ENCODE measurements at regions not wholly inside any gene's neighbourhood (a gene's known extent, or its start where the extent isn't known, plus 50 kb on each side); places are given as distances from the start of the nearest gene placed in this dataset.
"Not testable (repeated sequence)": the region's sequence is repeated elsewhere in the genome, so short reads cannot be mapped to it uniquely, and the experiment has no call there.

DNA sequence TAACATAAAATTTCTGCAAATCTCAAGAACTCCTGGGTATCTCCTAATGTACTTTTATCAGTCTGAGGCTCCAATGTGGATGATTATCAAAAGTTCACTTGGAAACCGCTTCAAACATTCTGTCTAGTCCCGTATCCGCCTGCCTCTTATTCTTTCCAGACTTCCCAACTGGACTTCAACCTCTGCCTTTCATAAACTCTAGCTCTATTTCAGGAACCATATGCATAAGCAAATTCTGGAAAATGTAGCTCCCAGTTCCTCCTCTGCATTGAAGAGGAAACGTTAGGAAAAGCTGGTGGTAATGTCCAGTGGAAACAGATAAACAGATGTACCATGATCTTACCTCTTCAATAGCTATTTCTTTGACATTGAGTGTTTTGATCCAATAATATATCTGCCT, 285.0 kb downstream of the KCNJ2 start:
- DNase-seq = no peak

DNA sequence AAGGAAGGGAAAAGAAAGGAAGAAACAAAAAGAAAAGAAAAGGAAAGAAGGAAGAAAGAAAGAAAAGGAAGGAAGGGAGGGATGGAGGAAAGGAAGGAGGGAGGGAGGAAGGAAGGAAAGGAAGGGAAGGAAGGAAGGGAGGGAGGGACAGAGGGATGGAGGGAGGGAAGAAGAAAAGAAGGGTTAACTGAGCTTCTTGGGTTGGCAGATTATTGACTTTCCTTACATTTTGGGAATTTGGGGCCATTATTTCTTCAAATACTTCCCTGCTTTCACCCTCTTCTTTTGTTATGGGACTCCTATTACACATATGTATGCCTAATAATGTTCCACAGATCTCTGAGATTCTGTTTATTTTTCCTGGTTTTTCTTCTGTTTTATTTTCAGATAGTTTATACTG, 285.6 kb downstream of the KCNJ2 start:
- DNase-seq = no peak

DNA sequence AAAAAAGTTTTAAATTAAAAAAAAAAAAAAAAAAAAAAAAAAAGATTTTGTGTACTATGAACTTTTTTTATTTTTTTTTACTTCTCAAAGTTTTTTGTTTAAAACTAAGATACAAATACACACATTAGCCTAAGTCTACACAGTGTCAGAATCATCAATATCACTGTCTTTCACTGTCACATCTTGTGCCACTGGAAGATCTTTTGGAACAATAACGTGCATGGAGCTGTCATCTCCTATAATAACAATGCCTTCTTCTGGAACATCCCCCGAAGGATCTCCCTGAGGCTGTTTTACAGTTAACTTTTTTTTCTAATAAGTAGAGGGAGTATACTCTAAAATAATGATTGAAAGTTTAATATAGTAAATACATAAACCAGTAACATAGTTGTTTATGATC, 295.7 kb downstream of the KCNJ2 start:
- DNase-seq = no peak

DNA sequence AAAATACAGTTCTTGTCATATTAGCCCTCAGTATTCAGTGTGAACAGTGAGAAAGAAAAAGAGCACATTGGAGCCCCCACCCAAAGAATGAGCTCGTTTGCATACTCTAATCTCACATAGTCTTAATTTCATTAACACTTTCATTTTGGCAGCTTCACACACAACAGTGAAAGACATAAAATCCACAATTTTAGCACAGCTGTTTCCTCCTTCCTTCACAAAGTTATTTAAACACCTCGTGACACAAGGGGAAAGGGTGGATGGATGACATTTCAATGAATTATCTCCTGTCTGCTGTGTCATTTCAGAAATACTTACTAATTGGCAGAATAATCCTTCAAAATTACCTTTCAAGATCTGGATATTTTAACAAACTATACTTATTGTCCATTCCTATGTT, 299.3 kb downstream of the KCNJ2 start:
- DNase-seq = no peak

DNA sequence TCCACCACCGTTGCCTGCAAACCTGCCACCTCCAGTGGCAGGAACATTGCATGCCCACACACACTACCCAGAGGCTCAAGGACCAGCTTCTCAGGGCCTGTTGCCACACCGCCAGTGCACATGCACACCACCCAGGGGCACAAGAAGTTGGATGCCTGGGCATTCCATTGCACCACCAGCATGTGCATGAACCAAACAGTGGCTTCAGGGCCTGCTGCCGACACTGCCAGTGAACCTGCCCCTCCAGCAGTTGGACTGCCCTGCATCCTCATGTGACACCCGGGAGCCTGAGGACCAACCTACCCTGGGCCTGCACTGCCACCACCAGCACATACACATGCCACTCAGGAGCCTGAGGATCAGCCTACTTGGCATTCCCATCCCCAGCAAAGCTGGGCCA, 303.7 kb downstream of the KCNJ2 start:
- no peak for DNase-seq

DNA sequence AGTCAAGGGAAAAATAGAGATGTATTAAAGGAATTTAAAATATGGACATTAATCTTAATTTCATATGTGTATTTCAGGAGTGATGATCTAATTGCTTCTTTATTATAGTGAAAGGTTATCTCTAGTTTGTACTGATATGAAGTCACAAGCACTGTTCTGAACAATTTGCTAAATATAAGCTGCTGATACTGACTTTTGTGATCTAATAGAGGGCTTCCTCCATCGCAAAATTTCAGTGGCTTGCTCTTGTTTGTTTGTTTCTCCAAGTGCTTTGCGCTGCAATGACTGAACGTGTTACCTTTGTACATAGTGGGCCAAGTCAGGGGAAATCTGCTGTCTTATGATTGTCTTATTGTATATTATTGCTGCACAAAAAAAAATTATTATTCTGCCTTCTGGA, 307.0 kb downstream of the KCNJ2 start:
- DNase-seq = no peak

DNA sequence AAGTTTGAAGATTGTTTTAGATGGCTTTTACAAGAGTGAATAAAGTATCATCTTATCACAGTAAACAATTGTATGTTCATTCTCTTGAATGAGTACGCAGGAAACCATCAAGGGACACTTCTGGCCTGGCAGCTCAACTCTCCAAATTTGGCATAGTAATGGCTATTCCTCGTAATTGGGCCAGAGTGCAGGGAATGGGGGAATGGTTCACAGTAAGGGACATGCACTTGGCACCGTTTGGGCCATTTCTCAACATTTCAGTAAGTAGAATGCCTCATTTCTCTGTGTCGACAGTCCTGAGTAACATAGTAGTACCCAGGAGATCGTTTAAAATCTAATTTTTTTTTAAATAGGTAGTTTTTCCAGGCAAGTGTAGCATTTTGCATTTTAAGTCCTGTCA, 309.6 kb downstream of the KCNJ2 start:
- DNase-seq = no peak

DNA sequence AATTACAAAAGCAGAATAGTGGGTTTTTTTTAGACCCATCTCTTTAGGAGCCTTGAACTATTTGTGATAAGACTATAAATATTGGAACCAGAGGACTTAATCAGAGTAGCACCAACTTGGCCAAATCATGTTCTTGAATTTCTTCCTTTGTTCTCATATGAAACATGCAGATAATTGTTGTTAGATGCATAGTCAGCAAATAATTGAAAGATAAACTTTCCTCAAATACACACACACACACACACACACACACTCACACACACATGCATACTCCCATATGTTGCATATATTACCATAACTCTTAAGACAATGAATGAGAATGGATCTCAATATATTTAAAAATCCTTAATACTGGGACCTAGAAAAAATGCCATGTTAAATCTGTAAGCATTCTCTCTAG, 310.4 kb downstream of the KCNJ2 start:
- no peak for DNase-seq

DNA sequence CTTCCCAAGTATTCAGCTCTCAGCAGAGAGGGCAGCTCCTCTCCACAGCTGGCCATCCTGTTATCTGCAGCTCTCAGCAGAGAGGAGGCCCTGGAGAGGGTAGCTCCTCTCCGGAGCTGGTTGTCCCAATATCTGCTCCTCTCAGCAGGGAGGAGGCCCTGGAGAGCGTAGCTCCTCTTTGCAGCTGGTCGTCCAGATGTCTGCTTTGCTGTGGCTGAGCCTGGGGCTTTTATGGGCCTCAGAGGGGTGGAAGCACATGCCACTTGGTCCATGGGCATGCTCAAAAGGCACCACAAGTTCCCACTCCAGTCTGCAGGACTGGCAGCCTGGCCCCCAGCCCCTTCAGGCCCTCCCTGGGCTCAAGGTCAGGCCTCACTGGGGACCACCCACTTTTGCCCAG, 314.3 kb downstream of the KCNJ2 start:
- no peak for DNase-seq

- no peak for DNase-seq
Measured at GRCh38 chr17:70484050-70484449, 314.7 kb downstream of the KCNJ2 start.

GRCh38 chr17:70484496-70484895, 315.2 kb downstream of the KCNJ2 start:
- DNase-seq = no peak

GRCh38 chr17:70492368-70492767, 323.0 kb downstream of the KCNJ2 start:
- peak in 1 of 2 donors; percentile 48 for DNase-seq

- no peak for DNase-seq
Measured at GRCh38 chr17:70493277-70493874, 324.0 kb downstream of the KCNJ2 start.

DNA sequence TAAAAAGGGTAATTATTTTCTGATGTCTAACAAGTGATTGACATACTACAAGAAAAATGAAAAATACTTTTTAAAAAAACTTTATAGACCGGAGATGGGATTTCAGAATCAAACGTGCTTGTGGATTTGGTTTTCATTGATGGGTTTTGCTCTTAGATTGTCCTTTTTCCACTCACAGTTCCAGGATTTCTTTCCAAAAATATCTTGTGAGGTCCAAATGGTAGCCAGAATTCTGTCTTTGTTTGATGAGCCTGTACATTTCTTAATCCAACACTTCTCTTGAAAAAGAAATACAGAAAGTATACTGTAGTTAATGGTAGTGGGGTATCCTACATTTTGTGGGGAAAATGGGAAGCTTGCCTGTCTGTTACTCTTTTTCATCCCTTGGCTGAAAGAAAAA, 329.3 kb downstream of the KCNJ2 start:
- DNase-seq = no peak

- peak in 1 of 2 donors; percentile 20 for DNase-seq
Measured at GRCh38 chr17:70499067-70499786, 329.9 kb downstream of the KCNJ2 start.

- DNase-seq = no peak
Measured at GRCh38 chr17:70503449-70503848, 334.1 kb downstream of the KCNJ2 start.

DNA sequence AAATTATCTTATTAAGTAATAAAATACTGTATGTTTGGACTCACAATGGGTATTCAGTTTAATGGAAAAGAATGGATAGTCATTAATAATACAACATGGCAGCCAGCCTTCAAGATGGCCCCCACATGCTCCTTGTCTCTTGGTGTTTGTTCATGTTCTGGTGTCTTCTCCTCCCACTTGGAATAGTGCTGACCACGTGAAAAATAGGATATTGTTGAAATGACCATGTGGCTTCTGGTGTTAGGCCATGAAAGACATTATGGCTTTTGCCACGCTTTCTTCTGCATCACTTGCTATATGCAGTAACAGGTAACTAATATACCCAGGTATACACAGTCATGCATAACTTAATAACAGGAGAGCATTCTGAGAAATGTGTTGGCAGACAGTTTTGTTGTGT, 341.0 kb downstream of the KCNJ2 start:
- DNase-seq = no peak

DNA sequence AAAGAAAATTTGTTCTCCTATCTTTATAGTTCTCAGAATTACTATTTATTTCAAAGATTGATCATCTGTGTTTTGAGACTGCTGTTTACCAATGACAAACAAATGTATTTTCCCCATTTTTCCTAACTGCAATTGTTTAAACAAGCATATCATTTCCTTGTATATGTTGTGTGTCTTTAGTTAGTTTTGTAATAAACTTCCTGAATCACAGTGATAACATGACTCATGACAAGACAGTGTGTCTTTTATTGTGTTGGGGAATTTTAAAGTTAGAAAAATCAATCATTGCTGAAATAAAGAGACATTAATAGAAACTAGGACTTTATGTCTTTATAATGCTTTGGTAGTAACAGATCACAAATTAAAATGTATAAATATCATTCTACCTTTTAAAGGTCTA, 348.5 kb downstream of the KCNJ2 start:
- DNase-seq = no peak

DNA sequence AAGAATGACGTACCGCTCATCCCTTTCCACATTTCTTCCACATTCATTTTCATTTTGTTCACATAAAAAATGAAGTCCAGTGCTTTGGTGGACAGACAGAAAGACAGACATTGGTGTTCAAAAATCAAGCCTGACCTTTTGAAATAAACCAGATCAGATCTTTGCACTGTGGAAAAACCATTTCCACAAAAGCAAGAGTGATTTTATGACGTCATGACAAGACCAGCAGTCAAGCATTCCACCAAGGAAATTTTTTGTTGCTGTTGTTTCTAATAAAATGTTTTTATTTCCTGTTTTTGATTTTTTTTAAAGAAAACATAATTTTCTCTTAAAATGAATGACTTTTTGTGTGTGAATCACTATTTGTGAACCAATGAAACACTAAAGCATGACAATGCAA, 350.0 kb downstream of the KCNJ2 start:
- DNase-seq = no peak

DNA sequence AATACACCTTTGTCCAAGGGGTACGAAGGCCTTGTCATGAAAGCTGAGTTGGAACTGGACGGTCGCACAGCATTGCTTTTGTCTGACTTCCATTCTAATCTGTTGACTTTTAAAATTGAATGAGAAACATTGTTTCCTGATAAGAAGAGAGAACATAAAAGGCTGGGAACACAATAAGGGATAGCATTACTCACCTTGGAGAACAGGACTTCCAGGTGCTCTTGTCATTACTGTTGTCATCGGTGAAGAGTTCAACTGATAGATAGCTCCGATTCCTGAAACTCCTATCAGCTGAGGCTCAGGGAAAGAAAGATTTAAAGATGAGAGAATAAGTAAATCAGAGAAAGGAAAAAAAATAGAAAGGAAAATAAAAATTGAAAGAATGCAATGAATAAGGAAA, 351.1 kb downstream of the KCNJ2 start:
- no peak for DNase-seq

DNA sequence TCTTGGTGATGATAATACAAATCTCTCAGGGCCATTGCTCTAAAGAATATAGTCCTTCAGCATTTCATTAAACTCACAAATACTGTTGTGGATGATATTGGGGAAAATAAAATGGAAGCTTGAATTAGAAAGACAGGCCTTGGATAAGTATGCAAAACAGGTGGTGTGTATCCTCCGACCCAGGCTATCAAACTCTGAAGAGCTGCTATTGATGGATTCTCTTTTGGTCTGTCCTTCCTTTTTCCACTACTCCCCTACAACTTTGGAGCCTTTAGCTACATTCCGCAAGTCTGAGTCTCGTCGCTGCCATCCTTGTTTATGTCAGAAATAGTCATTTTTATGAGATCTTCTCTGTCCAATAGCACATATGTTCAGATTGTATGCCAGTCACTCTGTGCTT, 351.6 kb downstream of the KCNJ2 start:
- DNase-seq = no peak

DNA sequence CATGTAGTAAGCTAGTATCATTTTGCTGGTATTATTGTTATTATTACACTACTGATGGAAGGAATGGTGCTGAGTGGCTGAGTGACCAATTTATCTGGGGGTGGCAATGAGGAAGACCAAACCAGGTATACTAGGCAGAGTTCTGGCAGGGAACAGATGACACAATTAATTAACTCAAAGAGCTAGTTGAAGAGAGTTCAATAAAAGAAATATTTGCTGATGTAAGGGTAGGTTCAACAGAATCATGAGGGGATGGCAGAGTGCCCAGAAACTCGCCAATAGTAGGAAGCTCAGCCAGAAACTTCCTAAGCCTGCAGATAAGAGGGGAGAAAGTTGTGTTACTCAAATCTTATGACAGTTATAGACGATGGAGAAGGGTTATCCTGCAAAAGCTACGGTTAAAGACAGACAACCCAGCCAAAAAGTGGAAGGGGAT, 352.5 kb downstream of the KCNJ2 start:
- no peak for DNase-seq

DNA sequence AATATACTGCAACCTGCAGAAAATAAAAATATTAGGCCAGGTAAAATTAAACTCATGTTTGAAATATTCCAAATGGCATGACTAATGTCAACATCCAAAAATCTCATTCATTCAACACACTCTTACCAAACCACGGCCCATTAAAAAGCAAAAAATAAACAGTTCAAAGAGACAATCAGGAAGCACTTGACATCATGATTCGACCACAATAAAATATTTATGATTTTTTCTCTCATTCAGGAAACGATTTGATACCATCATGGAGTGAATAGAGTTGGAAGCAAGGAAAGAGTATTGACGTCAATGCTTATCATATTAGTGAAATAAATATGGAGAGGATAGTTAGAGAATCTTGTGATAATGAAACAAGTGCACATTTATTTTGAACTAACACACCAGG, 354.1 kb downstream of the KCNJ2 start:
- DNase-seq = no peak

DNA sequence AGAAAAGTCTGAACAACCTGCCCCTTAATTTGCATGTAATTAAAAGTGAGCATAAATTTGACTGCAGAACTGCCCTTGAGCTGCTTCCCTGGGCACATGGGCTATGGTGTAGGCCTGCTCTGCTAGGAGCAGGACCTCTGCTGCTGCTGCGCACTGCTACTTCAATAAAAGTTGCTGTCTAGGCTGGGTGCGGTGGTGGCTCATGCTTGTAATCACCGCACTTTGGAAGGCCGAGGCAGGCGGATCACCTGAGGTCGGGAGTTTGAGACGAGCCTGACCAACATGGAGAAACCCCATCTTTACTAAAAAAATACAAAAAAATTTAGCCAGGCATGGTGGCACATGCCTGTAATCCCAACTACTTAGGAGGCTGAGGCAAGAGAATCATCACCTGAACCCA, 355.7 kb downstream of the KCNJ2 start:
- DNase-seq = not testable (repeated sequence)

DNA sequence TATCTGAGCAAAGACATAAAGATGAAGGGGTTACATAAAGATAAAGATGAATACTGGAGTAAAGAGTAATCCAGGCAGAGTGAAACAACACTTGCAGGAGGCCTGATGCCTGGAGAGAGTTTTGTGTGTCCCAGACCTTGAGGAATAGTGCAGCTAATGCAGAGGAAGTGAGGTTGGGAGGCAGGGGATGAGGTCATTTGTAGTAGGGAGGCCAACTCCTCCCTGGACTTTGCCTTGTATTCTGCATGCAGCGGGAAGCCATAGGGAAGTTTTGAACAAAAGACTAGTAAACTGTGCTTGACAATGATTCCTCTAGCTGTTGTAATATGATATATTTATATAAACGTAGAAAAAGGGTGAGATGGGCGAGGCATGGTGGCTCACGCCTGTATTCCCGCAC, 356.6 kb downstream of the KCNJ2 start:
- no peak for DNase-seq

Measured in hippocampal formation (tissue), 2 donors.